Gastroesophageal sphincter (tissue), 4 donors: ENCODE measurements at regions not wholly inside any gene's neighbourhood (a gene's known extent, or its start where the extent isn't known, plus 50 kb on each side); places are given as distances from the start of the nearest gene placed in this dataset.

Experiments
- ATAC-seq: fragments of 150-250 bp; one replicate; pipeline ENCODE4 v1.9.1; 2016; ENCODE audit warnings: mild to moderate bottlenecking, moderate library complexity
- H3K27ac ChIP-seq, 4 donors: fragments of 200-600 bp; sonication (generic) in 3 of 4; 1 replicate in 3 of 4; 2 replicates in 1 of 4; pipeline ENCODE4 v1.5.1; 2016 to 2019
- H3K27me3 ChIP-seq: fragments of 200-600 bp; sonication (generic); one replicate; pipeline ENCODE4 v1.5.1; 2019
- H3K36me3 ChIP-seq, 2 donors: fragments of 200-600 bp; sonication (generic); one replicate each; pipeline ENCODE4 v1.5.1; 2019; ENCODE audit warnings: control low read depth in 1 of 2
- H3K4me1 ChIP-seq, 3 donors: fragments of 200-600 bp; sonication (generic); 1 replicate in 2 of 3; 2 replicates in 1 of 3; pipeline ENCODE4 v1.5.1; 2016 to 2019; ENCODE audit warnings: control low read depth in 2 of 3
- H3K4me3 ChIP-seq, 2 donors: fragments of 200-600 bp; sonication (generic); one replicate each; pipeline ENCODE4 v1.5.1; 2019; ENCODE audit warnings: mild to moderate bottlenecking in 1 of 2, moderate library complexity in 1 of 2
- H3K9me3 ChIP-seq, 3 donors: fragments of 200-600 bp; sonication (generic); one replicate each; pipeline ENCODE4 v1.5.1; 2017 to 2019; ENCODE audit warnings: control low read depth in 2 of 3
- CTCF ChIP-seq, 4 experiments: fragments of 200-600 bp in 2 of 4; fragments of 450-650 bp in 2 of 4; sonication (generic) in 1 of 4; IDR thresholded peaks; one replicate each; pipeline ENCODE4 v1.5.1; 2017 to 2019; ENCODE audit warnings: antibody characterized with exemption in 4 of 4, mild to moderate bottlenecking in 2 of 4, moderate library complexity in 2 of 4
- EP300 ChIP-seq: sonication (generic); formaldehyde crosslinking; IDR thresholded peaks from one replicate; pipeline ENCODE4 v1.6.1; 2017; ENCODE audit warnings: antibody characterized with exemption, mild to moderate bottlenecking
- POLR2A ChIP-seq, 2 donors: fragments of 450-650 bp; IDR thresholded peaks; one replicate each; pipeline ENCODE4 v1.6.1; 2017; ENCODE audit warnings: antibody characterized with exemption in 2 of 2, mild to moderate bottlenecking in 2 of 2, moderate library complexity in 1 of 2
- POLR2AphosphoS5 ChIP-seq: sonication (generic); formaldehyde crosslinking; IDR thresholded peaks from one replicate; pipeline ENCODE4 v1.6.1; 2017; ENCODE audit warnings: antibody characterized with exemption
- WGBS, 2 donors: methylation state at CpG; one replicate each; pipeline ENCODE4 v1.1.5; 2018; ENCODE audit warnings: low coverage in 1 of 2; 5-methylcytosine and 5-hydroxymethylcytosine counted together

- TF ChIP-seq POLR2AphosphoS5: no peak
- H3K27me3 ChIP-seq: no peaks in the 10 kb centered on the region
- H3K4me3 ChIP-seq: no peak overlapping the region
- no peak for ATAC-seq
- no peak overlapping the region for H3K27ac ChIP-seq
- H3K36me3 ChIP-seq: no peaks in the 10 kb centered on the region
- H3K9me3 ChIP-seq: no peaks in the 10 kb centered on the region
- peaks cover 0 to 3% (median 0%) of the 10 kb centered on the region in 3 donors for H3K4me1 ChIP-seq
Observed at GRCh38 chr1:190759807-190760206, 282.1 kb upstream of the BRINP3 start.

DNA sequence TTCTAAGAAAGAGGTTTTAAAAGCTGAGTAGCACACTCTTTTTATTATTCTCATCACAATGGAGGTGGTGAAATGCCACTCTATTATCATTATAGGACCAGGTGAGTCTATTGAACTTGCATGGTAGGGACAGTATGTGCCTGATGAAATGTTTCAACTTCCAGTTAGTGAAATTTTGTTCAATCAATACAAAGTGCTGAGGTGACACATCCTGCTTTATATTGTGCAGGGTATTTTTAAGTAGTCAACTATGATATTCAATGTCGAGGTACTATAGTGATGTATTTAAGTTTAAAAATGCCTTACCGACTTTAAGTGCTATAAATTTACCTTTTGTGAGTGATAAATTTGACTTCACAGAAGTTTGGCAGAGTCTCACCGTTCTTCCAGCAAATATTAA, 284.7 kb upstream of the BRINP3 start:
- Histone ChIP-seq H3K36me3 (no peaks in the 10 kb centered on the region), H3K4me3 (no peak overlapping the region), H3K4me1 (peaks cover 0 to 3% (median 0%) of the 10 kb centered on the region in 3 donors), H3K9me3 (no peaks in the 10 kb centered on the region), H3K27me3 (no peaks in the 10 kb centered on the region), H3K27ac (no peak overlapping the region)
- no peak for TF ChIP-seq CTCF (IDR thresholded peaks at IDR 0.05)
- TF ChIP-seq POLR2A (IDR thresholded peaks at IDR 0.05): no peak
- no peak for TF ChIP-seq POLR2AphosphoS5
- TF ChIP-seq EP300: no peak
- no peak for ATAC-seq
- WGBS, 2 donors: 30 to 33% methylated on average over 3 of the region's 3 CpGs

- H3K27me3 ChIP-seq: no peaks in the 10 kb centered on the region
- no peak overlapping the region for H3K4me3 ChIP-seq
- no peak for ATAC-seq
- 79% methylated on average over 7 of the region's 10 CpGs; no CpG with 5 or more reads in 1 of the 2 donors for WGBS, 2 donors
- H3K36me3 ChIP-seq: no peaks in the 10 kb centered on the region
- TF ChIP-seq POLR2A (IDR thresholded peaks at IDR 0.05) (no peak), POLR2AphosphoS5 (no peak)
- no peak overlapping the region for H3K27ac ChIP-seq
- no peaks in the 10 kb centered on the region for H3K4me1 ChIP-seq
- no peaks in the 10 kb centered on the region for H3K9me3 ChIP-seq
Observed at GRCh38 chr1:190792873-190793272, 315.2 kb upstream of the BRINP3 start.

GRCh38 chr1:190807629-190808028, 330.0 kb upstream of the BRINP3 start:
- H3K27me3 ChIP-seq: no peaks in the 10 kb centered on the region
- ATAC-seq: no peak
- 23 to 73% methylated on average over 1 of the region's 1 CpG for WGBS, 2 donors
- no peak overlapping the region for H3K27ac ChIP-seq
- no peaks in the 10 kb centered on the region for H3K9me3 ChIP-seq
- TF ChIP-seq POLR2A (IDR thresholded peaks at IDR 0.05) (no peak), EP300 (no peak), CTCF (IDR thresholded peaks at IDR 0.05) (no peak), POLR2AphosphoS5 (no peak)
- no peak overlapping the region for H3K4me3 ChIP-seq
- H3K4me1 ChIP-seq: no peaks in the 10 kb centered on the region
- no peaks in the 10 kb centered on the region for H3K36me3 ChIP-seq

DNA sequence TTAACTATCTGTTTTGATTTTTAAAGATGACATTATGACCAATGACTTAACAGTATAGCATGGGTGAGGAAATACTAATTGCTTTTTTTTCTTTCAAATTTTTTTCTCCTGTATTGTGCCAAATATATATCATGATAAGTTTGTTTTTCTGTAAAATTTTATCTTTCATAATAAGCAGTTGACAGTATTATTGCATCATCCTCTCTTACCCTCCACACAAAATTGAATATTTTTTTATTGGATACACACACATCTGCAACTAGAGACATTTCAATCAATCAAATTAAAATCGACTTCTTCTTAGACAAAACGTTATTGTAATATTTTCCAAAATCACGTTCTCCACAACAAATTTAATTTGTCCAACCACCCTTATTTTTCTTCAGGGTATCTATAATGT, 330.4 kb upstream of the BRINP3 start:
- Histone ChIP-seq H3K36me3 (no peaks in the 10 kb centered on the region), H3K9me3 (no peaks in the 10 kb centered on the region), H3K4me1 (no peaks in the 10 kb centered on the region), H3K27ac (no peak overlapping the region), H3K27me3 (no peaks in the 10 kb centered on the region), H3K4me3 (no peak overlapping the region)
- no peak for ATAC-seq
- WGBS, 2 donors: 55 to 61% methylated on average over 3 of the region's 3 CpGs
- TF ChIP-seq EP300: no peak
- no peak for TF ChIP-seq POLR2AphosphoS5
- TF ChIP-seq CTCF (IDR thresholded peaks at IDR 0.05): no peak
- no peak for TF ChIP-seq POLR2A (IDR thresholded peaks at IDR 0.05)

DNA sequence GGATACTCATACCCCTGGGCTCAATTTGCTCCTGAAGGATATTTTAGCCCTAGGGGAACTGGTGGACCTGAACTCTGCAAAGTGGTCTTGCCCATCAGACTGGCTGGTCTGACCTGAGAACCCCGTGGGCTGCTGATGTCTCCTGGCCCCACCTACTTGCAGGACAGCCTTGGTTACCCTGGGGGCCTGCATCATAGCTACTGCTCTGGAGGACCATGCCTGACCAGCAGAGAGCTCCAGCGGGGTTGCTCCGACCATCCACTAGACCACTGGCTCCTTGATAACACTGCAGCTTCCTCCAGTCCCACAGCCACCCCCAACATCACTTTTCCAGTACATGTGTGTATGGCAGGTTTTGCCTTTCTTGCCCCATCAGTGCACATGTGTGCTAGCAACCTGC, 331.6 kb upstream of the BRINP3 start:
- Histone ChIP-seq H3K27ac (no peak overlapping the region), H3K4me1 (no peaks in the 10 kb centered on the region), H3K9me3 (no peaks in the 10 kb centered on the region), H3K27me3 (no peaks in the 10 kb centered on the region), H3K36me3 (no peaks in the 10 kb centered on the region), H3K4me3 (no peak overlapping the region)
- WGBS, 2 donors: 86% methylated on average over 1 of the region's 3 CpGs; no CpG with 5 or more reads in 1 of the 2 donors
- TF ChIP-seq POLR2A (IDR thresholded peaks at IDR 0.05) (no peak), POLR2AphosphoS5 (no peak), EP300 (no peak), CTCF (IDR thresholded peaks at IDR 0.05) (no peak)
- ATAC-seq: no peak
